ENCODE measurements at regions not wholly inside any gene's neighbourhood (a gene's known extent, or its start where the extent isn't known, plus 50 kb on each side); places are given as distances from the start of the nearest gene placed in this dataset.

DNA sequence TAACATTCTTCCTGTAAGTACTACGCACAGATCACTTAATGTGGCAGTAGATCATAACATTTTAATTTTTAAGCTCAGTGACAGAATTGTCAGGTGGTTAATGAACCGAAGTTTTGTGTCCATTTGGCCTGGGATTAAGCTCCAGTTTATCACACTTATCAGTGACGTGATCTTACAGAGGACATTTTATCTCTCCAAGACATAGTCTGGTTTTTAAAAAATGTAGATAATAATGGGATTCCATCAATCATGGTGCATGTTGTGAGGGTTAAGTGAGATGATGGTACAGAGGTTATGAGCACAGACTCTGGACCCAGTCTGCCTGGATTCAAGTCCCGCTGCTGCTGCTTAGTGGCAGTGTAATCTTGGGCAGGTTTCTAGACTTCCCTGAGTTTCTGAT is 66.0 kb upstream of the ZFAND5 start:
- no peak for DNase-seq

- DNase-seq: no peak
Observed at GRCh38 chr9:72428329-72428728, 63.3 kb upstream of the ZFAND5 start.

- DNase-seq: no peak
Observed at GRCh38 chr9:72427801-72428200, 62.8 kb upstream of the ZFAND5 start.

DNA sequence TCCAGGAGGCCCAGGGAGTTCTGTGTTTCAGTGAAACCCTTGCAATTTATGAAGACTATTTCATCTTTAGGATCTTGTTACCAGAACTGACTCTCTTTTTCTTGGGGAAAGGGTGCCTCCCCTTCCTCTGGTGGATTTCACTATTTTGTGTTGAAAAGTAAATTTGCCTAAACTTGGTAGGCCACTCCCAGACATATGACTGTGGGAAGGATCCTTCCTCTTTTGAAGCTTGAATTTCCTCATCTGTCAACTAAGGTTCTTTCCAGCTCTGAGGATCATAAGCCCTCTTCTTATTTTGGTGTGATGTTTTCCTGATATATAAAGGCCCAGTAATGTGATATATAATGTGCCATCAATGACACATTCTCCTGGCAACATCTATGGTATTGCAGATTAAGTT is 59.1 kb upstream of the ZFAND5 start:
- DNase-seq: no peak

DNA sequence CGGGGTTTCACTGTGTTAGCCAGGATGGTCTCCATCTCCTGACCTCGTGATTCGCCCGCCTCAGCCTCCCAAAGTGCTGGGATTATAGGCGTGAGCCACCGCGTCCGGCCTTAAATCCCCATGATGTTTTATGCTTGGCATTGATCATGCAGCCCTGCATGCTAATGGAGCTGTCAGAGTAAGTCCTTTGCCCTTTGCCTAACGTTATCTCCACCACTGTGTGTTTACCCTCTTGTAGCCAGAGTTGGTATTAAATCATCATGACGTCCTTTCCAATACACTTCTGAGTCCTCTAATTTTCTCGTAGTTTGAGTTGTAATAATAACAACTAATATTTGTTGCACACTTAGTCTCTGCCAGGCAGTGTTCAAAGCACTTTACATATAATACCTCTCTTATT is 57.2 kb upstream of the ZFAND5 start:
- DNase-seq: no peak

- no peak for DNase-seq
Observed at GRCh38 chr9:72420783-72421182, 55.8 kb upstream of the ZFAND5 start.

GRCh38 chr9:72415948-72416347 is 50.9 kb upstream of the ZFAND5 start:
- DNase-seq: no peak

DNA sequence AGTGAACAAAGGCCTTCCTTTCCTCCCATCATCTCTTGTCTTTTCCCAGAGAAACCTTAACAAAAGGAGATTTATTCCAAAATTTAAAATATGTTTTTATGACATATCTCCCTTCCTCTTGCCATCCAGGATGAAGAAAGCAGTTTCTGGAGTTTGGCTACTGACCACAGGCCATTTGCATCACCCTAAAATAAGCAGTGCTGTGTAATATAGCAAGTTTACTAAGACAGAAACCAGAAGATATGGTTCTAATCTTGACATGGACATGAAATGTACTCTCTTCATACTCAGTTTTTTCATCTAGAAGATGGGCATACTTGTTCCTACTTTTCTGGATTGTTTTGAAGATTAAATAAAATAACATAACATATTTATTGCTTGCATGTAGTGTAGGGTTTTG is 50.2 kb upstream of the ZFAND5 start:
- DNase-seq: peak in 1 of 5 experiments; percentile 19
